ENCODE measurements at regions not wholly inside any gene's neighbourhood (a gene's known extent, or its start where the extent isn't known, plus 50 kb on each side); places are given as distances from the start of the nearest gene placed in this dataset.

DNA sequence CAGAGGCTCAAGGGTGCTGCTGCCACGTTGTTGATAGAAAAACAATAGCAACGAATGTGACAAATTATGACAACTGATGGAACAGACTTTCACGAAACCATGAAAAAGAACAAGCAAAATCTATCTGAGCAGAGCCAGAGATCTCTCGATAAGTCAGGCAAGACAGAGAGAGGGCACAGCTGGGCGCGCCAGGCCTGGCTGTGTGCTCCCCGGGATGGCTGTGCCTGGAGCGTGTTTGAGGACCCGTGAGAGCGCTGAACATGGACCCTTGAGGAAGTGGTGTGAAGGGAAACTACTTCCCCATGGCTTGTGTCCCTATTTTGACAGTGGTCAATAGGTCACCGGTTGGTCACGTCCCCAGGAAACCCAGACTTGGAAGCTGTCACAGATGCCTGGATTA, 83.1 kb upstream of the FGF3 start:
- Mint-ChIP-seq H3K4me1 (peaks cover 9% of the 10 kb centered on the region), H3K27ac (no peak overlapping the region), H3K27me3 (ENCODE audit: insufficient read depth) (peaks cover 6% of the 10 kb centered on the region), H3K4me3 (no peak overlapping the region), H3K36me3 (ENCODE audit: low read depth) (no peaks in the 10 kb centered on the region), H3K9me3 (peaks cover 9% of the 10 kb centered on the region)
- no peak overlapping the region for H3K4me3 ChIP-seq (ENCODE audit: low read length)
- no peak overlapping the region for H3K27ac ChIP-seq (ENCODE audit: low read depth, low read length)
- no peaks in the 10 kb centered on the region for H3K9me3 ChIP-seq (ENCODE audit: control insufficient read depth, low read length)
- H3K27me3 ChIP-seq (ENCODE audit: control insufficient read depth, insufficient read depth, low read length, poor library complexity, severe bottlenecking), result no peaks in the 10 kb centered on the region
- H3K4me1 ChIP-seq (ENCODE audit: control insufficient read depth, insufficient read depth, low read length), result no peaks in the 10 kb centered on the region
- H3K9ac ChIP-seq (ENCODE audit: extremely low read depth, low read length, poor library complexity, severe bottlenecking), result no peak overlapping the region
- no peaks in the 10 kb centered on the region for H3K36me3 ChIP-seq (ENCODE audit: control insufficient read depth, insufficient read depth, low read length)
- no peak for DNase-seq
- TF ChIP-seq, protein P1, sequence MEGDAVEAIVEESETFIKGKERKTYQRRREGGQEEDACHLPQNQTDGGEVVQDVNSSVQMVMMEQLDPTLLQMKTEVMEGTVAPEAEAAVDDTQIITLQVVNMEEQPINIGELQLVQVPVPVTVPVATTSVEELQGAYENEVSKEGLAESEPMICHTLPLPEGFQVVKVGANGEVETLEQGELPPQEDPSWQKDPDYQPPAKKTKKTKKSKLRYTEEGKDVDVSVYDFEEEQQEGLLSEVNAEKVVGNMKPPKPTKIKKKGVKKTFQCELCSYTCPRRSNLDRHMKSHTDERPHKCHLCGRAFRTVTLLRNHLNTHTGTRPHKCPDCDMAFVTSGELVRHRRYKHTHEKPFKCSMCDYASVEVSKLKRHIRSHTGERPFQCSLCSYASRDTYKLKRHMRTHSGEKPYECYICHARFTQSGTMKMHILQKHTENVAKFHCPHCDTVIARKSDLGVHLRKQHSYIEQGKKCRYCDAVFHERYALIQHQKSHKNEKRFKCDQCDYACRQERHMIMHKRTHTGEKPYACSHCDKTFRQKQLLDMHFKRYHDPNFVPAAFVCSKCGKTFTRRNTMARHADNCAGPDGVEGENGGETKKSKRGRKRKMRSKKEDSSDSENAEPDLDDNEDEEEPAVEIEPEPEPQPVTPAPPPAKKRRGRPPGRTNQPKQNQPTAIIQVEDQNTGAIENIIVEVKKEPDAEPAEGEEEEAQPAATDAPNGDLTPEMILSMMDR (conservative IDR thresholded peaks at IDR 0.05), result no peak
- 94% methylated on average over 10 to 12 of the region's 12 CpGs for WGBS, 2 experiments (ENCODE audit: insufficient coverage in 1 of 2, insufficient read length in 1 of 2)

DNA sequence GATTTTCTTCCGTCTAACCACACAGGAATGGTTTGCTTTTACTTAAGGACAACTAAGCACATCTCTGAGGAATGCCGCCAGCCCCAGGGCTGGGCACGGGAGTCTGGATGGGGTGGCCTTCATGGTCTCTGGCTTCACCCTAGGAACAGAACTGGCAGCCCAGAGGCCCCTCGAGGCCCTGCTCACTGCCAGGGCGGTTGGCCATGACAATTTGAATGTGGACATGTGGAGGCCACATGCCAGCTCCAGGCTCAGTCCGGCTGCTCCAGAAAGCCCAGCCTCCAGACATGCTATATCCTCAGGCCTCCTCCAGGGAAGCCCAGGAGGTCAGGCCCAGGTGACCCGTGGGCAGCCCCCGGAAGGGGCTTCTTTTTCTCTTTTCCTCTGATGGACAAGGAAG, 84.0 kb upstream of the FGF3 start:
- H3K4me1 ChIP-seq (ENCODE audit: control insufficient read depth, insufficient read depth, low read length), result no peaks in the 10 kb centered on the region
- H3K4me3 ChIP-seq (ENCODE audit: low read length), result no peak overlapping the region
- H3K27ac Mint-ChIP-seq, result no peak overlapping the region
- no peaks in the 10 kb centered on the region for H3K9me3 ChIP-seq (ENCODE audit: control insufficient read depth, low read length)
- no peaks in the 10 kb centered on the region for H3K36me3 Mint-ChIP-seq (ENCODE audit: low read depth)
- TF ChIP-seq, protein P1 (conservative IDR thresholded peaks at IDR 0.05), result no peak
- peaks cover 2% of the 10 kb centered on the region for H3K9me3 Mint-ChIP-seq
- H3K9ac ChIP-seq (ENCODE audit: extremely low read depth, low read length, poor library complexity, severe bottlenecking), result no peak overlapping the region
- no peak overlapping the region for H3K27ac ChIP-seq (ENCODE audit: low read depth, low read length)
- no peaks in the 10 kb centered on the region for H3K27me3 ChIP-seq (ENCODE audit: control insufficient read depth, insufficient read depth, low read length, poor library complexity, severe bottlenecking)
- 92 to 95% methylated on average over 8 of the region's 8 CpGs for WGBS, 2 experiments (ENCODE audit: insufficient coverage in 1 of 2, insufficient read length in 1 of 2)
- H3K4me1 Mint-ChIP-seq, result peaks cover 9% of the 10 kb centered on the region
- H3K27me3 Mint-ChIP-seq (ENCODE audit: insufficient read depth), result peaks cover 6% of the 10 kb centered on the region
- no peak for DNase-seq
- H3K4me3 Mint-ChIP-seq, result no peak overlapping the region
- H3K36me3 ChIP-seq (ENCODE audit: control insufficient read depth, insufficient read depth, low read length), result no peaks in the 10 kb centered on the region

DNA sequence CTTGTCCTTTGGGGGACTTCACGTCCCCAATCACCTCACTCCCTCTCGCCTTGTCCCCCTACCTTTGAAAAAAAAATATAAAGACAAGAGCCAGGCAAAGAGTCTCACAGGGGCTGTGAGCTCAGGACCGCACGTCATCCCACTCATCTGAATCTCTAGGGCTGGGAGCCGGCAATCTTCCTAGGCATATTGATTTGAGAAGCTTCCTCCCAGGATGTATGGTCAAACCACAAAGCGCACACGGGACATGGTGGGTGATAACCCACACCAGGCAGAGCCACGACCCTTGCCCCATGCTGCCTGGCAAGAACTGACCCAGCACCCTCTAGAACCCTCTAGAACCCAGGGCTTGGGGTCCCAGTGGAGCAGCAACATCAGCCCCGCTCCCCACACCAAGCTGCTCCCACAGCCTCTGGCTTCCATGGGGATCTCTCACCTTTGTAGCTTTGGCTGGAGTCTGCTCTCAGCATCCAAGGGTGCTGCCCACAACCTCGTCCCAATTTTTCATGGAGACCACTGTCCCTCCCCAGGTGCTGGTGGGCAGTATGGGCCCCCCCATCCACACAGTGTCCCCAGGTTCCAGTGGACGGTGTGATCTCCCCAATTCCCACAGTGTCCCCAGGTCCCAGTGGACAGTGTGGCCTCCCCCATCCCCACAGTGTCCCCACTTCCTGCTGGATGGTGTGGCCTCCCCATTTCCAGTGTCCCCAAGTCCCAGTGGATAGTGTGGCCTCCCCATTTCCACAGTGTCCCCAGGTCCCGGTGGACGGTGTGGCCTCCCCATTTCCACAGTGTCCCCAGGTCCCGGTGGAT, 85.2 kb upstream of the FGF3 start:
- no peaks in the 10 kb centered on the region for H3K9me3 ChIP-seq (ENCODE audit: control insufficient read depth, low read length)
- H3K4me3 Mint-ChIP-seq, result no peak overlapping the region
- no peaks in the 10 kb centered on the region for H3K36me3 ChIP-seq (ENCODE audit: control insufficient read depth, insufficient read depth, low read length)
- WGBS, 2 experiments (ENCODE audit: insufficient coverage in 1 of 2, insufficient read length in 1 of 2), result 78 to 83% methylated on average over 13 to 14 of the region's 14 CpGs
- peaks cover 5% of the 10 kb centered on the region for H3K27me3 Mint-ChIP-seq (ENCODE audit: insufficient read depth)
- no peaks in the 10 kb centered on the region for H3K36me3 Mint-ChIP-seq (ENCODE audit: low read depth)
- no peaks in the 10 kb centered on the region for H3K9me3 Mint-ChIP-seq
- peaks cover 9% of the 10 kb centered on the region for H3K4me1 Mint-ChIP-seq
- no peak overlapping the region for H3K27ac ChIP-seq (ENCODE audit: low read depth, low read length)
- no peak for DNase-seq
- H3K4me1 ChIP-seq (ENCODE audit: control insufficient read depth, insufficient read depth, low read length), result no peaks in the 10 kb centered on the region
- no peaks in the 10 kb centered on the region for H3K27me3 ChIP-seq (ENCODE audit: control insufficient read depth, insufficient read depth, low read length, poor library complexity, severe bottlenecking)
- TF ChIP-seq, protein P1 (conservative IDR thresholded peaks at IDR 0.05), result no peak
- no peak overlapping the region for H3K4me3 ChIP-seq (ENCODE audit: low read length)
- H3K27ac Mint-ChIP-seq, result no peak overlapping the region
- H3K9ac ChIP-seq (ENCODE audit: extremely low read depth, low read length, poor library complexity, severe bottlenecking), result no peak overlapping the region

Data from endodermal cell (in vitro differentiated cells).